Fibroblast of lung (primary cell): ENCODE measurements at regions not wholly inside any gene's neighbourhood (a gene's known extent, or its start where the extent isn't known, plus 50 kb on each side); places are given as distances from the start of the nearest gene placed in this dataset.

Experiments used
- EZH2 ChIP-seq: IDR thresholded peaks from 2 replicates; pipeline ENCODE4 v1.5.1; 2012; ENCODE audit warnings: low read length, control low read depth, mild to moderate bottlenecking; ENCODE audit errors: missing control alignments
- TF ChIP-seq, protein P1 (sequence below), 2 donors: IDR thresholded peaks in 1 of 2; conservative IDR thresholded peaks in 1 of 2; 1 replicate in 1 of 2; 2 replicates in 1 of 2; pipeline ENCODE4 v1.5.1; 2011 to 2012; ENCODE audit warnings: low read length in 2 of 2, control low read depth in 1 of 2, inconsistent platforms in 1 of 2, low read depth in 1 of 2, mild to moderate bottlenecking in 1 of 2

DNA sequence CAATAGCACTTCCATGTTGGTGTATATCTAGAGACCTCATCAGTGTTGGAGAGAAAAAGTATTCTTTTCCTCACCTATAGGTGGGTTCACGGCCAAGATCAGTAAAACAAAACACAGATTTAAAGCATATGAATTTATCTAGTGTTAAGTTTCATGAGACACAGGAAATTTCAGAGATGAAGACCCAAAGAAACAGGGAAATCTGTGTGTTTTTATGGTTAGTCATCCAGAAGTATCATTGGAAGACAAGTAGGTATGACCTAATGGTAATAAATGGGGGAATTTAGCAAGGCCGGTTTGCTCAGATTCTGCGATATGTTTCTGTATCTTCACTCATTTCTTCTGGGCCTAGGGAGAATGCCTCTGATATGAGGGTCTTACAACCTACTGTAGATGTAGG, 419.6 kb upstream of the MARCKS start:
- TF ChIP-seq, protein P1, sequence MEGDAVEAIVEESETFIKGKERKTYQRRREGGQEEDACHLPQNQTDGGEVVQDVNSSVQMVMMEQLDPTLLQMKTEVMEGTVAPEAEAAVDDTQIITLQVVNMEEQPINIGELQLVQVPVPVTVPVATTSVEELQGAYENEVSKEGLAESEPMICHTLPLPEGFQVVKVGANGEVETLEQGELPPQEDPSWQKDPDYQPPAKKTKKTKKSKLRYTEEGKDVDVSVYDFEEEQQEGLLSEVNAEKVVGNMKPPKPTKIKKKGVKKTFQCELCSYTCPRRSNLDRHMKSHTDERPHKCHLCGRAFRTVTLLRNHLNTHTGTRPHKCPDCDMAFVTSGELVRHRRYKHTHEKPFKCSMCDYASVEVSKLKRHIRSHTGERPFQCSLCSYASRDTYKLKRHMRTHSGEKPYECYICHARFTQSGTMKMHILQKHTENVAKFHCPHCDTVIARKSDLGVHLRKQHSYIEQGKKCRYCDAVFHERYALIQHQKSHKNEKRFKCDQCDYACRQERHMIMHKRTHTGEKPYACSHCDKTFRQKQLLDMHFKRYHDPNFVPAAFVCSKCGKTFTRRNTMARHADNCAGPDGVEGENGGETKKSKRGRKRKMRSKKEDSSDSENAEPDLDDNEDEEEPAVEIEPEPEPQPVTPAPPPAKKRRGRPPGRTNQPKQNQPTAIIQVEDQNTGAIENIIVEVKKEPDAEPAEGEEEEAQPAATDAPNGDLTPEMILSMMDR (conservative IDR thresholded peaks at IDR 0.05 in 1 of 2, IDR thresholded peaks at IDR 0.05 in 1 of 2; ENCODE audit: low read depth in 1 of 2, low read length in 2 of 2): no peak
- TF ChIP-seq EZH2: no peak
